PC-3 (cell line): ENCODE measurements at regions not wholly inside any gene's neighbourhood (a gene's known extent, or its start where the extent isn't known, plus 50 kb on each side); places are given as distances from the start of the nearest gene placed in this dataset.
A peak's percentile ranks its signal among the peaks of the same experiment; 100 is the strongest.

ENCODE experiments used
- ATAC-seq: fragments of 200-7000 bp; cut with Tn5 transposase; 2 replicates; pipeline ENCODE4 v1.9.1; 2020; ENCODE audit warnings: mild to moderate bottlenecking, moderate library complexity
- BruUV-seq: library from RNA; stranded (reverse); fragments of 400-500 nt; replicated peaks from 2 replicates; lab custom pipeline; 2021; lab: Mats Ljungman, UMichigan
- CTCF ChIA-PET: fragments of 300-600 bp; sonication (Branson Sonifier 250); formaldehyde crosslinking; loops from one replicate; lab custom pipeline; 2022; ENCODE audit warnings: antibody characterized with exemption; lab: Charles Lee
- POLR2A ChIA-PET: fragments of 300-600 bp; sonication (Branson Sonifier 250); formaldehyde crosslinking; loops from one replicate; lab custom pipeline; 2022; ENCODE audit warnings: antibody characterized with exemption; ENCODE audit not compliant: unreplicated experiment; lab: Charles Lee
- DNase-seq: peaks from one replicate; pipeline ENCODE4 v3.0.0-alpha.2; 2015
- H2AFZ ChIP-seq: fragments of 300-600 bp; sonication (generic); 2 replicates; pipeline ENCODE4 v1.6.0; 2016; ENCODE audit warnings: antibody characterized with exemption, low read length
- H3F3A ChIP-seq: fragments of 300-600 bp; sonication (generic); one replicate; pipeline ENCODE4 v1.6.0; 2017; ENCODE audit warnings: antibody characterized with exemption, low read length, control low read depth, mild to moderate bottlenecking; ENCODE audit not compliant: unreplicated experiment
- H3K27ac ChIP-seq: fragments of 300-600 bp; sonication (generic); 2 replicates; pipeline ENCODE4 v1.5.1; 2016; ENCODE audit warnings: mild to moderate bottlenecking, low read length
- H3K27me3 ChIP-seq: fragments of 300-600 bp; sonication (generic); 2 replicates; pipeline ENCODE4 v1.6.1; 2016; ENCODE audit warnings: low read length, mixed read lengths
- H3K36me3 ChIP-seq: fragments of 300-600 bp; sonication (generic); 2 replicates; pipeline ENCODE4 v1.6.1; 2016; ENCODE audit warnings: low read depth, mixed run types, low read length, mixed read lengths
- H3K4me1 ChIP-seq: fragments of 300-600 bp; sonication (generic); 2 replicates; pipeline ENCODE4 v1.5.1; 2016; ENCODE audit warnings: low read length; ENCODE audit not compliant: insufficient read depth
- H3K4me2 ChIP-seq: fragments of 300-600 bp; sonication (generic); 2 replicates; pipeline ENCODE4 v1.6.0; 2016; ENCODE audit warnings: low read length
- H3K4me3 ChIP-seq: fragments of 300-600 bp; sonication (generic); 2 replicates; pipeline ENCODE4 v1.5.1; 2016; ENCODE audit warnings: mild to moderate bottlenecking, low read length, mixed read lengths
- H3K79me2 ChIP-seq: fragments of 300-600 bp; sonication (generic); 2 replicates; pipeline ENCODE4 v1.6.1; 2017; ENCODE audit warnings: low read length, mixed read lengths
- H3K9ac ChIP-seq: fragments of 300-600 bp; sonication (generic); 2 replicates; pipeline ENCODE4 v1.6.0; 2016; ENCODE audit warnings: mild to moderate bottlenecking, low read length
- H3K9me2 ChIP-seq: fragments of 300-600 bp; sonication (generic); replicated peaks from 2 replicates; pipeline ENCODE4 v1.6.1; 2016; ENCODE audit warnings: mixed run types, low read length, mixed read lengths
- H3K9me3 ChIP-seq: fragments of 300-600 bp; sonication (generic); 2 replicates; pipeline ENCODE4 v1.6.1; 2016; ENCODE audit warnings: low read length, mixed read lengths
- H4K20me1 ChIP-seq: fragments of 300-600 bp; sonication (generic); 2 replicates; pipeline ENCODE4 v1.6.1; 2016; ENCODE audit warnings: low read length, mixed read lengths
- EZH2 ChIP-seq: fragments of 300-600 bp; sonication (generic); IDR thresholded peaks from one replicate; pipeline ENCODE4 v1.6.1; 2017; ENCODE audit warnings: antibody characterized with exemption, mild to moderate bottlenecking, low read length; ENCODE audit not compliant: unreplicated experiment
- EZH2phosphoT487 ChIP-seq: fragments of 300-600 bp; sonication (generic); IDR thresholded peaks from 2 replicates; pipeline ENCODE4 v1.6.1; 2018; ENCODE audit warnings: mild to moderate bottlenecking, antibody characterized with exemption, low read length, borderline replicate concordance
- intact Hi-C: fragments of 100-400 bp; cut with micrococcal nuclease; formaldehyde crosslinking; loops from 2 replicates; pipeline ENCODE4 v1.9.0; 2023
- TF ChIP-seq, protein P1 (sequence below): fragments of 300-600 bp; sonication (generic); conservative IDR thresholded peaks from 2 replicates; pipeline ENCODE4 v1.5.1; 2017; ENCODE audit warnings: antibody characterized with exemption, low read depth, mild to moderate bottlenecking, low read length

DNA sequence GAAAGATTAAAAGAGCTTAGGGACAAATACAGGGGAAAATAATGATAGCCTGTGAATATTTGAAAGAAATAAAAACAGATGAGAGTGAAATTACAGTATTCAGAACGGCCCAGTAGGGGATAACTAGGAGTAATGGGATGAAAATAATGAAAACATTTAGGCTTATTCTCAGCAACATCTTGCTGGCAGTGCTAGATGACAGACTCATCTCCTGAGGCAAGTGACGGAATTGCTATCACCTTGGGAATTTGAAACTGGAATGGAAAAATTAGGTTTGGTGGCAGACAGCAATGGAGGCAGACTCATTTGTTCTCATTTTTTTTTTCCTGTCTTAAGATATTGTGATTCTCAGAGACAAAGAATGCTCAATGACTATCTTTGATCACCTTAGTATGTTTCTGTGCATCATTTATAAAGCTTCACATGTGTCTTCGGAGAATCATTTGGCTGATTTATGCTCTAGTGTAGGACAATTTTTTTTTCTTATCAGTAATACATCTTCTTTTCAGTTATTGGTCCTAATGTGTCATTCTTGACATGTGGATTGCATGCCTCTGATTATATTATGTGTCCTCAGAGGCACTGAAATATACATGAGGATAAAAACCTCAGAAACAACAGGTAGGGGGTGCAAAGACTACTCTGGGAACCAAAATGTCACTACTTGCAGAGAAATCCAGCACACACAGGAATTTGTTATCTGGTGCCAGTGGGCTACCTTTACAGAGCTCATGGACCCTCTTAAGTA lies 711.7 kb downstream of the EDEM1 start:
- Histone ChIP-seq H3K9me3 (no peaks in the 10 kb centered on the region), H3K4me3 (no peak overlapping the region), H4K20me1 (no peaks in the 10 kb centered on the region), H3K4me2 (no peak overlapping the region), H2AFZ (no peak overlapping the region), H3K9ac (no peak overlapping the region), H3F3A (no peaks in the 10 kb centered on the region), H3K27ac (no peak overlapping the region), H3K9me2 (no peaks in the 10 kb centered on the region), H3K27me3 (no peaks in the 10 kb centered on the region), H3K4me1 (no peaks in the 10 kb centered on the region), H3K36me3 (no peaks in the 10 kb centered on the region), H3K79me2 (no peaks in the 10 kb centered on the region)
- CTCF ChIA-PET = no interaction called here
- no TSS peak for BruUV-seq
- intact Hi-C loops = no loop called here
- TF ChIP-seq, protein P1, sequence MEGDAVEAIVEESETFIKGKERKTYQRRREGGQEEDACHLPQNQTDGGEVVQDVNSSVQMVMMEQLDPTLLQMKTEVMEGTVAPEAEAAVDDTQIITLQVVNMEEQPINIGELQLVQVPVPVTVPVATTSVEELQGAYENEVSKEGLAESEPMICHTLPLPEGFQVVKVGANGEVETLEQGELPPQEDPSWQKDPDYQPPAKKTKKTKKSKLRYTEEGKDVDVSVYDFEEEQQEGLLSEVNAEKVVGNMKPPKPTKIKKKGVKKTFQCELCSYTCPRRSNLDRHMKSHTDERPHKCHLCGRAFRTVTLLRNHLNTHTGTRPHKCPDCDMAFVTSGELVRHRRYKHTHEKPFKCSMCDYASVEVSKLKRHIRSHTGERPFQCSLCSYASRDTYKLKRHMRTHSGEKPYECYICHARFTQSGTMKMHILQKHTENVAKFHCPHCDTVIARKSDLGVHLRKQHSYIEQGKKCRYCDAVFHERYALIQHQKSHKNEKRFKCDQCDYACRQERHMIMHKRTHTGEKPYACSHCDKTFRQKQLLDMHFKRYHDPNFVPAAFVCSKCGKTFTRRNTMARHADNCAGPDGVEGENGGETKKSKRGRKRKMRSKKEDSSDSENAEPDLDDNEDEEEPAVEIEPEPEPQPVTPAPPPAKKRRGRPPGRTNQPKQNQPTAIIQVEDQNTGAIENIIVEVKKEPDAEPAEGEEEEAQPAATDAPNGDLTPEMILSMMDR = no peak
- no peak for TF ChIP-seq EZH2phosphoT487
- TF ChIP-seq EZH2 = no peak
- POLR2A ChIA-PET = no interaction called here
- DNase-seq (no peak), ATAC-seq (no peak)

DNA sequence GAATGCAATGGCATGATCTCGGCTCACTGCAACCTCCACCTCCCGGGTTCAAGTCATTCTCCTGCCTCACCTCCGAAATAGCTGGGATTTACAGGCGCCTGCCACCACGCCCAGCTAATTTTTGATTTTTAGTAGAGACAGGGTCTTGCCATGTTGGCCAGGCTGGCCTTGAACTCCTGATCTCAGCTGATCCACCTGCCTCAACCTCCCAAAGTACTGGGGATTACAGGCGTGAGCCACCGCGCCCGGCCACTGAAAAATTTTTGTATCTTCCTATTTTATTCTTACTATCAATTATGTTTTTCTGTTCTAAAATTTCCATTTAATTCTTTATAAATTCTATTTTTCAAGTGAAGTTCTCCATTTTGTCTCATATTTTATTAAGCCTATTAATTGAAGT lies 730.4 kb downstream of the EDEM1 start:
- no peaks in the 10 kb centered on the region for H3K79me2 ChIP-seq
- H3K4me3 ChIP-seq = no peak overlapping the region
- no peak overlapping the region for H2AFZ ChIP-seq
- DNase-seq = no peak
- intact Hi-C loops = no loop called here
- no peaks in the 10 kb centered on the region for H3F3A ChIP-seq
- ChIA-PET POLR2A (no interaction called here), CTCF (no interaction called here)
- TF ChIP-seq EZH2 (no peak), EZH2phosphoT487 (no peak)
- TF ChIP-seq, protein P1 = no peak
- H3K27ac ChIP-seq = no peak overlapping the region
- H3K4me1 ChIP-seq = no peaks in the 10 kb centered on the region; the same call in 1 of the 2 replicates
- ATAC-seq = no peak
- no peaks in the 10 kb centered on the region for H3K36me3 ChIP-seq
- H3K27me3 ChIP-seq = no peaks in the 10 kb centered on the region
- no peaks in the 10 kb centered on the region for H4K20me1 ChIP-seq
- H3K9me2 ChIP-seq = no peaks in the 10 kb centered on the region
- H3K9ac ChIP-seq = no peak overlapping the region
- H3K9me3 ChIP-seq = peaks cover 2% of the 10 kb centered on the region; the same call in 1 of the 2 replicates
- H3K4me2 ChIP-seq = no peak overlapping the region
- BruUV-seq = no TSS peak

DNA sequence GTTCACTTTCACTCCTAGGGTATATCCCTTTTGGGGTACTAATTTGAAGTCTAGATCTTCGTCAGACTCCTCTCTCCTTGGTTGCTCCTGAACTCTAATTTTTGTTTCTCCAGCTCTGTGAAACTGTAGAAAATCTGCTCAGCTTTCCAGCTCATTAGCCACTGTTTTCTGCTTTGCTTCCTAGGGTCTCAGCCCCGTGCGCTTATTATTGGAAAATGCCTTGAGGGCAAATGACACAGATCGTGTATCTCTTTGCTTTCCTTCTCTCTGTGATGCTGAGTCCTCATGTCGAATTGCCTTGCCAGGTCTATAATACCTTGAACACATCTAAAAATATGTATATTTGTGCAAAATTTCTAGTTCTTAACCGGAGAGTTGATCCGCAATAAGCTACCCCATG lies 731.1 kb downstream of the EDEM1 start:
- TF ChIP-seq EZH2 (no peak), EZH2phosphoT487 (no peak)
- TF ChIP-seq, protein P1 = no peak
- no peak overlapping the region for H2AFZ ChIP-seq
- no peaks in the 10 kb centered on the region for H3F3A ChIP-seq
- H3K4me1 ChIP-seq = no peaks in the 10 kb centered on the region; the same call in 1 of the 2 replicates
- H3K4me2 ChIP-seq = peak overlapping the region; percentile 13; the same call in 1 of the 2 replicates
- H3K9me3 ChIP-seq = peaks cover 6% of the 10 kb centered on the region; the same call in 1 of the 2 replicates
- DNase-seq = peak; percentile 19
- no peaks in the 10 kb centered on the region for H3K9me2 ChIP-seq
- H3K27me3 ChIP-seq = no peaks in the 10 kb centered on the region
- no peak overlapping the region for H3K4me3 ChIP-seq
- ChIA-PET CTCF (no interaction called here), POLR2A (no interaction called here)
- H3K27ac ChIP-seq = no peak overlapping the region
- no peak overlapping the region for H3K9ac ChIP-seq
- no peaks in the 10 kb centered on the region for H3K36me3 ChIP-seq
- BruUV-seq = no TSS peak
- intact Hi-C loops = no loop called here
- no peaks in the 10 kb centered on the region for H3K79me2 ChIP-seq
- no peaks in the 10 kb centered on the region for H4K20me1 ChIP-seq
- ATAC-seq = no peak
